ENCODE measurements at regions not wholly inside any gene's neighbourhood (a gene's known extent, or its start where the extent isn't known, plus 50 kb on each side); places are given as distances from the start of the nearest gene placed in this dataset.

GRCh38 chr13:110813646-110814624 is 100.4 kb downstream of the ING1 start:
- TF ChIP-seq CTCF (conservative IDR thresholded peaks at IDR 0.05) (peak; percentile 38), ZFX (IDR thresholded peaks at IDR 0.05) (no peak)
- no peak overlapping the region for H3K27ac ChIP-seq

GRCh38 chr13:110815471-110816204 is 99.2 kb downstream of the ANKRD10 start:
- no peak for TF ChIP-seq CTCF (conservative IDR thresholded peaks at IDR 0.05)
- no peak for TF ChIP-seq ZFX (IDR thresholded peaks at IDR 0.05)
- H3K27ac ChIP-seq: no peak overlapping the region

GRCh38 chr13:110816500-110816899 is 98.4 kb downstream of the ANKRD10 start:
- no peak for TF ChIP-seq ZFX (IDR thresholded peaks at IDR 0.05)
- TF ChIP-seq CTCF (conservative IDR thresholded peaks at IDR 0.05): no peak
- no peak overlapping the region for H3K27ac ChIP-seq

- TF ChIP-seq CTCF (conservative IDR thresholded peaks at IDR 0.05) (no peak), ZFX (IDR thresholded peaks at IDR 0.05) (no peak)
- no peak overlapping the region for H3K27ac ChIP-seq
Observed at GRCh38 chr13:110817143-110817542, 97.7 kb downstream of the ANKRD10 start.

- H3K27ac ChIP-seq: no peak overlapping the region
- no peak for TF ChIP-seq ZFX (IDR thresholded peaks at IDR 0.05)
- TF ChIP-seq CTCF (conservative IDR thresholded peaks at IDR 0.05): no peak
Observed at GRCh38 chr13:110818747-110819146, 96.1 kb downstream of the ANKRD10 start.

- peak; percentile 94 for TF ChIP-seq CTCF (conservative IDR thresholded peaks at IDR 0.05)
- no peak for TF ChIP-seq ZFX (IDR thresholded peaks at IDR 0.05)
Observed at GRCh38 chr13:110819203-110820014, 95.5 kb downstream of the ANKRD10 start.

More at GRCh38 chr13:110819203-110820014, 95.5 kb downstream of the ANKRD10 start:
- no peak overlapping the region for H3K27ac ChIP-seq

Measured in C4-2B (cell line).